ENCODE measurements at regions not wholly inside any gene's neighbourhood (a gene's known extent, or its start where the extent isn't known, plus 50 kb on each side); places are given as distances from the start of the nearest gene placed in this dataset.

DNA sequence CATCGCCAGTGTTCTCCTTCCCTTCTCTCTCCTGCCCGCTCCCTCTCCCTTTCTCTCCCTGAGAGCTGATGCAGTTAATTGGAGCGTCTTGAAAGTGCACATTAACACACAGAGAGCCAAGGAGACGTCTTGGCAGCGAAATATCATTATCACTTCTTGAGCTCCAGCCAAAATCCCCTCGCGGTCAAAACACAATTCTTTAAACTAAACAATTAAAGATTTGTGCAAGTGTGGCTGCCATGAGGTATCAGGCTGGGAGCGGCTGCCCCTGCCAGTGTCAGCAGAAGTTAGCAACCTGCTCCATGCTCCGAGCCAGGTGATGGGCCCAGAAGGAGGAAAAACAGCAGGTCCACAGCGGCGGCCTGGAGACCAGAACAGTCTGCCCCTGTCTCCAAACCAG is 100.9 kb upstream of the FOXP4 start:
- Histone ChIP-seq H2AFZ (replicated peaks; ENCODE audit: low read length, poor library complexity) (no peak overlapping the region), H3K4me3 (ENCODE audit: insufficient read depth, low read depth, low read length) (no peak overlapping the region), H2BK5ac (ENCODE audit: low read depth, low read length, poor library complexity, severe bottlenecking) (no peak overlapping the region), H3K56ac (ENCODE audit: extremely low read depth, insufficient read depth, low read length) (no peak overlapping the region), H4K20me1 (ENCODE audit: insufficient read depth, low read length) (no peaks in the 10 kb centered on the region; the same call in 1 of the 2 replicates), H4K91ac (ENCODE audit: insufficient read depth, low read depth, low read length) (no peak overlapping the region), H3K9me3 (ENCODE audit: control insufficient read depth, insufficient read depth, low read length) (no peaks in the 10 kb centered on the region), H3K14ac (replicated peaks; ENCODE audit: low read depth, low read length) (no peak overlapping the region), H3K4ac (ENCODE audit: low read depth, low read length) (no peak overlapping the region), H2BK15ac (ENCODE audit: low read depth, low read length) (no peak overlapping the region), H2BK120ac (ENCODE audit: low read depth, low read length) (no peak overlapping the region), H3K23ac (ENCODE audit: low read depth, low read length) (no peak overlapping the region), H3K4me2 (ENCODE audit: low read depth, low read length) (no peak overlapping the region), H3K27me3 (ENCODE audit: control insufficient read depth, insufficient read depth, low read length) (peaks cover 60% of the 10 kb centered on the region), H3K4me1 (ENCODE audit: control insufficient read depth, insufficient read depth, low read length) (no peaks in the 10 kb centered on the region; the same call in 1 of the 2 replicates), H3K18ac (ENCODE audit: low read depth, low read length) (no peak overlapping the region), H3K9me1 (ENCODE audit: insufficient read depth, low read length) (no peaks in the 10 kb centered on the region), H4K5ac (ENCODE audit: low read depth, low read length) (no peak overlapping the region), H3K36me3 (ENCODE audit: control insufficient read depth, insufficient read depth, low read length) (no peaks in the 10 kb centered on the region), H3K79me1 (ENCODE audit: low read depth in 1 of 2, low read length in 2 of 2) (no peaks in the 10 kb centered on the region), H3K27ac (ENCODE audit: insufficient read depth, low read length) (no peak overlapping the region), H4K8ac (ENCODE audit: low read depth in 2 of 2, low read length in 2 of 2) (no peak overlapping the region), H2AK9ac (replicated peaks; ENCODE audit: low read depth, low read length, poor library complexity) (no peak overlapping the region), H2BK20ac (ENCODE audit: low read depth, low read length) (no peak overlapping the region), H3K9ac (ENCODE audit: low read depth, low read length) (no peak overlapping the region), H2AK5ac (ENCODE audit: low read depth, low read length) (no peak overlapping the region)
- no peak for DNase-seq
- WGBS, 2 experiments (ENCODE audit: extremely low coverage in 2 of 2, insufficient read length in 1 of 2) = no CpG with 5 or more reads among the region's 11 CpGs
- CTCF ChIA-PET = no interaction called here
- POLR2A ChIA-PET (ENCODE audit: unreplicated experiment) = no interaction called here
- intact Hi-C loops (cut with micrococcal nuclease) = no loop called here
- BruUV-seq (replicated peaks) = no TSS peak
- in situ Hi-C loops (cut with MboI; ENCODE audit: low sequenced_read_pairs) = no loop called here
- dilution Hi-C loops (cut with HindIII; ENCODE audit: low sequenced_read_pairs, unreplicated experiment) = no loop called here
- ATAC-seq (ENCODE audit: low read depth) = no peak
- TF ChIP-seq MAZ (IDR thresholded peaks at IDR 0.05; ENCODE audit: borderline replicate concordance, low read depth, low read length) (no peak), BHLHE40 (IDR thresholded peaks at IDR 0.05; ENCODE audit: low read depth, low read length) (no peak), MXI1 (IDR thresholded peaks at IDR 0.05; ENCODE audit: borderline replicate concordance, low read depth, low read length) (no peak), MAFK (IDR thresholded peaks at IDR 0.05; ENCODE audit: low read depth, low read length) (no peak), SMC3 (IDR thresholded peaks at IDR 0.05; ENCODE audit: low read depth, low read length) (no peak), POLR2A (IDR thresholded peaks at IDR 0.05; ENCODE audit: low read depth, low read length) (no peak), CEBPB (IDR thresholded peaks at IDR 0.05; ENCODE audit: low read depth, low read length) (no peak), NFE2L2 (IDR thresholded peaks at IDR 0.05; ENCODE audit: low read depth, low read length) (no peak), RFX5 (IDR thresholded peaks at IDR 0.05; ENCODE audit: low read depth, low read length) (no peak), RCOR1 (IDR thresholded peaks at IDR 0.05; ENCODE audit: insufficient replicate concordance, low read length) (no peak), USF2 (IDR thresholded peaks at IDR 0.05; ENCODE audit: low read depth, low read length) (no peak), CHD1 (IDR thresholded peaks at IDR 0.05; ENCODE audit: low read depth, low read length) (no peak), FOS (IDR thresholded peaks at IDR 0.05; ENCODE audit: low read depth, low read length) (no peak), RAD21 (IDR thresholded peaks at IDR 0.05; ENCODE audit: low read length) (no peak)

All from IMR-90 (cell line).